ENCODE measurements at regions not wholly inside any gene's neighbourhood (a gene's known extent, or its start where the extent isn't known, plus 50 kb on each side); places are given as distances from the start of the nearest gene placed in this dataset.

GRCh38 chr7:132072165-132072564 lies 504.1 kb downstream of the PLXNA4 start:
- no peak for TF ChIP-seq EZH2 (IDR thresholded peaks at IDR 0.05)
- TF ChIP-seq POLR2AphosphoS5 (IDR thresholded peaks at IDR 0.05; ENCODE audit: borderline replicate concordance, low read depth, low read length), result no peak
